ENCODE measurements at regions not wholly inside any gene's neighbourhood (a gene's known extent, or its start where the extent isn't known, plus 50 kb on each side); places are given as distances from the start of the nearest gene placed in this dataset.

- TF ChIP-seq EZH2 (optimal IDR thresholded peaks at IDR 0.05; ENCODE audit: low read depth, low read length) (no peak), EZH2phosphoT487 (IDR thresholded peaks at IDR 0.05; ENCODE audit: low read length) (no peak), CTCF (IDR thresholded peaks at IDR 0.05; ENCODE audit: low read length) (no peak)
- Histone ChIP-seq H3K4me2 (ENCODE audit: low read depth, low read length) (no peak overlapping the region), H3K36me3 (replicated peaks; ENCODE audit: insufficient read depth, low read length) (no peaks in the 10 kb centered on the region), H3K9me3 (replicated peaks; ENCODE audit: insufficient read depth, low read length) (no peaks in the 10 kb centered on the region), H3K9ac (ENCODE audit: low read length) (no peak overlapping the region), H4K20me1 (ENCODE audit: insufficient read depth, low read length) (no peaks in the 10 kb centered on the region), H3K27me3 (replicated peaks; ENCODE audit: insufficient read depth, low read length) (no peaks in the 10 kb centered on the region), H3K4me1 (ENCODE audit: low read length) (no peaks in the 10 kb centered on the region), H2AFZ (ENCODE audit: low read length) (no peak overlapping the region), H3K4me3 (ENCODE audit: low read length) (no peak overlapping the region), H3F3A (ENCODE audit: insufficient read depth, low read length) (no peaks in the 10 kb centered on the region), H3K27ac (ENCODE audit: low read length) (no peak overlapping the region), H3K79me2 (ENCODE audit: low read length) (no peaks in the 10 kb centered on the region), H3K9me2 (replicated peaks; ENCODE audit: insufficient read depth, low read length) (no peaks in the 10 kb centered on the region)
- no peak for DNase-seq
Observed at GRCh38 chr6:67883500-67884366, 751.3 kb upstream of the ADGRB3 start.

DNA sequence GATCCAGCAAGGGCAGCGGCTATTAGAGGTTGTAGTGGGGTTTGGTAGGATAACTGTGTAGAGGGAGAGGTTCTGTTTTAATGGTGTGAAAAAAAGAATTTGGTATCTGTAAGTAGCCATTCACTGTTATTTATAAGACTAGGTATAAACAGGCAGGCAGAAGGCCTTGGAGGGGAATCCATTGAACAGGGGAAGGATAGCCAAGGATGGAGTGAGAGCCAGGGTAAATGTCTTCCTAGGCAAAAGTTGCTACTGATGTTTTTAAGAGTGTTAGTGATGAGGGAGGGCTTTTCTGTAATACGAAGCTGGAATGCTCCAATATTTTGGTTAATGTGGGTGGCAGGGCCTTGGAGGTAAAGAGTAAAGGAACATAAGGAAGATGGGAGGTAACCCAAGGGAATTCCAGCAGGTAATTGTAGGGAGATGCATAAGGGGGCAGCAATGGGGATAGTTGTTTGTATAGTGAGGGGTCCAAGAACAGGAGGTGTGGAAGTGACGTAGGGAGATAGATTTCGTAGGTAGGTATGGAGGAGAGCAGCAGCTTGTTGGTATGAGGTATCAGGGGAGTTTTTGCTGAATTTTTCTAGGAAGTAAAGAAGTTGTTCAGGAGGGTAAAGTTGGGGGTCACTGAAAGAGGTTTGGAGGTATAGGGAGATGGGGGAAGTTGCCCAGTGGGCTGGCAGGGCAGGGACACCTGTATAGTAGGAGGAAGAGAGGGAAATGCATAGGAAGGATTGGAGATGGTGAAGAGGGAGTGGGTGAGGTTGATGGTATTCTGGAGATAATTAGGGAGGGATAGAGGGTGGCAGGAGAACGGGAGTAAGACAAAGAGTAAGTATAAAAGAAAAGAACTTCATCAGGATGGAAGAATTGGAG, 752.4 kb upstream of the ADGRB3 start:
- Histone ChIP-seq H2AFZ (ENCODE audit: low read length) (no peak overlapping the region), H3K4me3 (ENCODE audit: low read length) (no peak overlapping the region), H3K4me2 (ENCODE audit: low read depth, low read length) (no peak overlapping the region), H3K9ac (ENCODE audit: low read length) (no peak overlapping the region), H3K9me2 (replicated peaks; ENCODE audit: insufficient read depth, low read length) (no peaks in the 10 kb centered on the region), H3K27me3 (replicated peaks; ENCODE audit: insufficient read depth, low read length) (no peaks in the 10 kb centered on the region), H3K36me3 (replicated peaks; ENCODE audit: insufficient read depth, low read length) (no peaks in the 10 kb centered on the region), H3K4me1 (ENCODE audit: low read length) (no peaks in the 10 kb centered on the region), H3F3A (ENCODE audit: insufficient read depth, low read length) (no peaks in the 10 kb centered on the region), H3K9me3 (replicated peaks; ENCODE audit: insufficient read depth, low read length) (no peaks in the 10 kb centered on the region), H3K79me2 (ENCODE audit: low read length) (no peaks in the 10 kb centered on the region), H4K20me1 (ENCODE audit: insufficient read depth, low read length) (no peaks in the 10 kb centered on the region), H3K27ac (ENCODE audit: low read length) (no peak overlapping the region)
- DNase-seq = no peak
- no peak for TF ChIP-seq CTCF (IDR thresholded peaks at IDR 0.05; ENCODE audit: low read length)
- TF ChIP-seq EZH2 (optimal IDR thresholded peaks at IDR 0.05; ENCODE audit: low read depth, low read length) = no peak
- TF ChIP-seq EZH2phosphoT487 (IDR thresholded peaks at IDR 0.05; ENCODE audit: low read length) = no peak

DNA sequence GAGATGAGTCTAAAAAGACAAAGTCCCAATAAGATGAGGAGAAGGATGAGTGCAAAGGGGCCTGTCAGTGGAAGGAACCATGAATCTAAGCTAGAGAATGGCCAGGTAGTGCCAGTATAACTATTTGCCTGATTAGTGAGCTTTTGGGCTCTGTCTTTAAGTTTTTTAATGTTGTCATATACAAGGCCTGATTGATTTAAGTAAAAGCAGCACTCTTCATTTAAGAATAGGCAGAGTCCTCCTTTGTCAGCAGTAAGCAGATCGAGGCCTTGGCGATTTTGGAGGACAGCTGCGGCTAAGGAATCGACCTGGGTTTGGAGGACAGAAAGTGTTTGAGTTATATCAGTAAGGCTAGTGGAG, 753.4 kb upstream of the ADGRB3 start:
- no peaks in the 10 kb centered on the region for H3K9me3 ChIP-seq (replicated peaks; ENCODE audit: insufficient read depth, low read length)
- no peak overlapping the region for H3K27ac ChIP-seq (ENCODE audit: low read length)
- no peak for DNase-seq
- H3F3A ChIP-seq (ENCODE audit: insufficient read depth, low read length) = no peaks in the 10 kb centered on the region
- H2AFZ ChIP-seq (ENCODE audit: low read length) = no peak overlapping the region
- H3K4me1 ChIP-seq (ENCODE audit: low read length) = no peaks in the 10 kb centered on the region
- no peak overlapping the region for H3K9ac ChIP-seq (ENCODE audit: low read length)
- H3K4me3 ChIP-seq (ENCODE audit: low read length) = no peak overlapping the region
- H3K4me2 ChIP-seq (ENCODE audit: low read depth, low read length) = no peak overlapping the region
- no peaks in the 10 kb centered on the region for H4K20me1 ChIP-seq (ENCODE audit: insufficient read depth, low read length)
- H3K36me3 ChIP-seq (replicated peaks; ENCODE audit: insufficient read depth, low read length) = no peaks in the 10 kb centered on the region
- no peaks in the 10 kb centered on the region for H3K79me2 ChIP-seq (ENCODE audit: low read length)
- TF ChIP-seq EZH2 (optimal IDR thresholded peaks at IDR 0.05; ENCODE audit: low read depth, low read length) (no peak), EZH2phosphoT487 (IDR thresholded peaks at IDR 0.05; ENCODE audit: low read length) (no peak), CTCF (IDR thresholded peaks at IDR 0.05; ENCODE audit: low read length) (no peak)
- H3K9me2 ChIP-seq (replicated peaks; ENCODE audit: insufficient read depth, low read length) = no peaks in the 10 kb centered on the region
- no peaks in the 10 kb centered on the region for H3K27me3 ChIP-seq (replicated peaks; ENCODE audit: insufficient read depth, low read length)
